MCF 10A (cell line): ENCODE measurements at regions not wholly inside any gene's neighbourhood (a gene's known extent, or its start where the extent isn't known, plus 50 kb on each side); places are given as distances from the start of the nearest gene placed in this dataset.

Experiments used
- BruUV-seq: library from RNA; stranded (reverse); fragments of 400-500 nt; replicated peaks from 2 replicates; lab custom pipeline; 2021; lab: Mats Ljungman, UMichigan
- CTCF ChIA-PET: fragments of 300-600 bp; sonication (Branson Sonifier 250); formaldehyde crosslinking; extraction: SDS; loops from one replicate; lab custom pipeline; 2021; ENCODE audit warnings: antibody characterized with exemption, inconsistent platforms; lab: Yijun Ruan, JAX
- POLR2A ChIA-PET: fragments of 300-600, 350-650 bp; sonication (Branson Sonifier 250); formaldehyde crosslinking; extraction: SDS; loops from one replicate; lab custom pipeline; 2020; ENCODE audit warnings: antibody characterized with exemption, inconsistent platforms; lab: Yijun Ruan, JAX
- DNase-seq: peaks from one replicate; pipeline ENCODE4 v3.0.0-alpha.2; 2018; ENCODE audit not compliant: unreplicated experiment
- H3K27ac Mint-ChIP-seq: one replicate; pipeline ENCODE4 v1.8.0; 2022; ENCODE audit warnings: mild to moderate bottlenecking, low read depth, mixed read lengths; ENCODE audit not compliant: unreplicated experiment
- H3K27me3 Mint-ChIP-seq: one replicate; pipeline ENCODE4 v1.8.0; 2022; ENCODE audit warnings: mixed read lengths; ENCODE audit not compliant: insufficient read depth, unreplicated experiment
- H3K36me3 Mint-ChIP-seq: one replicate; pipeline ENCODE4 v1.8.0; 2022; ENCODE audit warnings: mild to moderate bottlenecking, moderate library complexity, mixed read lengths; ENCODE audit not compliant: insufficient read depth, unreplicated experiment
- H3K4me1 Mint-ChIP-seq: one replicate; pipeline ENCODE4 v1.8.0; 2022; ENCODE audit warnings: mixed read lengths; ENCODE audit not compliant: insufficient read depth, unreplicated experiment
- H3K4me3 Mint-ChIP-seq: one replicate; pipeline ENCODE4 v1.8.0; 2022; ENCODE audit warnings: mild to moderate bottlenecking, moderate library complexity, mixed read lengths; ENCODE audit not compliant: unreplicated experiment
- H3K9me3 Mint-ChIP-seq: one replicate; pipeline ENCODE4 v1.8.0; 2022; ENCODE audit warnings: mixed read lengths; ENCODE audit not compliant: unreplicated experiment
- CTCF ChIP-seq: fragments of 200-600 bp; IDR thresholded peaks from one replicate; pipeline ENCODE4 v1.8.0; 2022; ENCODE audit warnings: antibody characterized with exemption, mild to moderate bottlenecking; ENCODE audit not compliant: unreplicated experiment
- intact Hi-C: fragments of 100-400 bp; cut with micrococcal nuclease; formaldehyde crosslinking; loops from 2 replicates; pipeline ENCODE4 v1.14.1; 2022

GRCh38 chr6:87971605-87972262 is 75.9 kb upstream of the SPACA1 start:
- Mint-ChIP-seq H3K4me3 (no peak overlapping the region), H3K9me3 (no peaks in the 10 kb centered on the region), H3K27me3 (peaks cover 10% of the 10 kb centered on the region), H3K36me3 (no peaks in the 10 kb centered on the region), H3K4me1 (no peaks in the 10 kb centered on the region), H3K27ac (no peak overlapping the region)
- no TSS peak for BruUV-seq
- DNase-seq = no peak
- intact Hi-C loops = no loop called here
- ChIA-PET CTCF (no interaction called here), POLR2A (no interaction called here)
- no peak for TF ChIP-seq CTCF

GRCh38 chr6:87968435-87969278 is 79.0 kb upstream of the SPACA1 start:
- Mint-ChIP-seq H3K4me3 (no peak overlapping the region), H3K9me3 (no peaks in the 10 kb centered on the region), H3K27ac (no peak overlapping the region), H3K36me3 (no peaks in the 10 kb centered on the region), H3K27me3 (no peaks in the 10 kb centered on the region), H3K4me1 (no peaks in the 10 kb centered on the region)
- ChIA-PET POLR2A (interaction anchor here (0.6 kb wide), 1 partner anchor 324 kb away, joined by 4 read pairs; no protein-coding TSS in a partner anchor), CTCF (interaction anchor here (0.5 kb wide), 1 partner anchor 652 kb away, joined by 6 read pairs; no protein-coding TSS in a partner anchor)
- TF ChIP-seq CTCF = no peak
- no TSS peak for BruUV-seq
- DNase-seq = peak; percentile 9
- intact Hi-C loops = no loop called here

DNA sequence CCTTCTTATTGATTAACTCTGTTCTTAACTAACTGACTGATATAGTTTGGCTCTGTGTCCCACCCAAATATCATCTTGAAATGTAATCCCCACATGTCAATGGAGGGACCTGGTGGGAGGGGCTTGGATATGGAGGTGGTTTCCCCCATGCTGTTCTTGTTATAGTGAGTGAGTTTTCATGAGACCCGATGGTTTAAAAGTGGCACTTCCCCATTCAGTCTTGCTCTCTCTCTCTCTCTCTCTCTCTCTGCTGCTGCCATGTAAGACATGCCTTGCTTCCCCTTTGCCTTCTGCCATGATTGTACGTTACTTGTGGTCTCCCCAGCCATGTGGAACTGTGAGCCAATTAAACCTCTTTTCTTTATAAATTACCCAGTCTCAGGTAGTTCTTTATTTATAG is 81.8 kb upstream of the SPACA1 start:
- no peaks in the 10 kb centered on the region for H3K27me3 Mint-ChIP-seq
- TF ChIP-seq CTCF = no peak
- H3K4me3 Mint-ChIP-seq = no peak overlapping the region
- H3K27ac Mint-ChIP-seq = no peak overlapping the region
- no peaks in the 10 kb centered on the region for H3K4me1 Mint-ChIP-seq
- no TSS peak for BruUV-seq
- H3K9me3 Mint-ChIP-seq = no peaks in the 10 kb centered on the region
- ChIA-PET CTCF (no interaction called here), POLR2A (no interaction called here)
- intact Hi-C loops = no loop called here
- H3K36me3 Mint-ChIP-seq = no peaks in the 10 kb centered on the region
- no peak for DNase-seq

DNA sequence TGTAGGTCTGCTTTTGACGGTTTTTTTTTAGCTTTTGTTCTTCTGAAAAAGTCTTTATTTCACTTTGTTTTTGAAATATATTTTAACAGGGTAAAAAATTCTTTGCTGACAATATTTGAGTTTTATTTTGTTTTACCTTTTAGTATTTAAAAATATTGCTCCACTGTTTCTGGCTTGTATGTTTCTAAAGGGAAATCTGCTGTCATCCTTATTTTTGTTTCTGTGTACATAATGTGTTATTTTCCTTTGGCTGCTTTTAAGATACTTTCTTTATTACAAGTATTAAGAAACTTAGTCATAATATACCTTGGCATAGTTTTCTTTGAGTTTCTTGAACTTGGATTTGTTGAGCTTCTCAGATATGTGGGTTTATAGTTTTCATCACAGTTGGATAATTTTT is 88.6 kb upstream of the SPACA1 start:
- TF ChIP-seq CTCF = no peak
- no peak for DNase-seq
- BruUV-seq = no TSS peak
- Mint-ChIP-seq H3K4me3 (no peak overlapping the region), H3K9me3 (peaks cover 5% of the 10 kb centered on the region), H3K36me3 (no peaks in the 10 kb centered on the region), H3K4me1 (no peaks in the 10 kb centered on the region), H3K27ac (no peak overlapping the region), H3K27me3 (peaks cover 20% of the 10 kb centered on the region)
- ChIA-PET CTCF (interaction anchor here (0.6 to 0.7 kb wide), 2 partner anchors 14 to 29 kb away, joined by 4 read pairs; no protein-coding TSS in a partner anchor), POLR2A (interaction anchor here (0.6 kb wide), 1 partner anchor 433 kb away, joined by 3 read pairs; no protein-coding TSS in a partner anchor)
- intact Hi-C loops = no loop called here
